Psoas muscle (tissue), 7 donors: ENCODE measurements at regions not wholly inside any gene's neighbourhood (a gene's known extent, or its start where the extent isn't known, plus 50 kb on each side); places are given as distances from the start of the nearest gene placed in this dataset.

ENCODE experiments used
- ATAC-seq, 4 donors: fragments of 200-7000 bp; cut with Tn5 transposase; one replicate each; pipeline ENCODE4 v1.9.1; 2020; ENCODE audit warnings: moderate library complexity in 3 of 4, mild to moderate bottlenecking in 2 of 4
- DNase-seq, 2 donors: peaks; one replicate each; pipeline ENCODE4 v3.0.0-alpha.2; 2020
- H3K27ac ChIP-seq: fragments of 200-600 bp; one replicate; pipeline ENCODE4 v1.8.0; 2022
- H3K27me3 ChIP-seq, 3 donors: fragments of 200-600 bp in 1 of 3; one replicate each; pipeline versions ENCODE4 v1.6.1 to v1.8.0; 2013 to 2022; ENCODE audit warnings: low read length in 2 of 3, mild to moderate bottlenecking in 2 of 3, moderate library complexity in 1 of 3; ENCODE audit not compliant: insufficient read depth in 3 of 3
- H3K36me3 ChIP-seq, 2 donors: fragments of 200-600 bp in 1 of 2; one replicate each; pipeline versions ENCODE4 v1.6.1 to v1.8.0; 2013 to 2022; ENCODE audit warnings: low read depth in 1 of 2, mild to moderate bottlenecking in 1 of 2, moderate library complexity in 1 of 2; ENCODE audit not compliant: insufficient read depth in 1 of 2
- H3K4me1 ChIP-seq: fragments of 200-600 bp; one replicate; pipeline ENCODE4 v1.8.0; 2022
- H3K4me3 ChIP-seq: fragments of 200-600 bp; one replicate; pipeline ENCODE4 v1.8.0; 2022; ENCODE audit warnings: mild to moderate bottlenecking
- H3K9me3 ChIP-seq: fragments of 200-600 bp; one replicate; pipeline ENCODE4 v1.8.0; 2022
- WGBS, 3 donors: extraction: QIAGEN DNeasy Blood & Tissue Kit; methylation state at CpG; one replicate each; pipeline versions ENCODE4 v1.1.6 to v1.1.7; 2013; 5-methylcytosine and 5-hydroxymethylcytosine counted together
- intact Hi-C, 2 donors: fragments of 100-400 bp; cut with DNase I; formaldehyde crosslinking; loops; one replicate each; pipeline versions ENCODE4 v1.11.0 to v1.14.2; 2022
- TF ChIP-seq, protein P1 (sequence below): fragments of 200-600 bp; IDR thresholded peaks from one replicate; pipeline ENCODE4 v1.8.0; 2022; ENCODE audit warnings: antibody characterized with exemption
- donor health status: healthy with polysubstance abuse.
- donor health status: DM: no; HTN: no; CAD: no; lungs with moderate emphysema.
- donor health status: Bipolar disorder and iron deficiency.
- donor health status: healthy.
- donor health status: DM: yes; HTN: yes; CAD: no.
- donor health status: DM: no; HTN: no; CAD: no.
- donor health status: DM: yes; HTN: yes; CAD: no.

DNA sequence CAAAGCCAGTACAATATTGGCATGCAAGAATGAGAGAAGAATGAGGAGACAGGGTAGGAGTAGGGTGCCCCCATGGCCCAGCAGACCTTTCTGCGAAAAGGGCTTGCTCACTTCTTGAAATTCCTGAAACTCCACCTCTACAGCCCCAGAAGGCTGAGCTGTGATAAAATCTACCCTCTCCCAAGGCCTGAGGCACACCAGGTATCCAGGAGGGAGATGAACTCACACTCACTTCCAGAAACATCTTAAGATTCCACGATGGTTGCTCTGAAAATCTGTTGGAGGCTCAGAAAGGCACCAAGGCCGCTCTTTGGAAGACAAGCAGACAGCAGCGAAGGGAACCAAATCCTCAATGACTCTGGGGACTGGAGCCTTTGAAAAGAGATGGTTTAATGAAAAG lies 297.5 kb downstream of the UACA start:
- H3K27ac ChIP-seq: no peak overlapping the region
- WGBS, 3 donors: 96 to 100% (median 99%) methylated on average over 4 of the region's 4 CpGs
- H3K27me3 ChIP-seq: no peaks in the 10 kb centered on the region

DNA sequence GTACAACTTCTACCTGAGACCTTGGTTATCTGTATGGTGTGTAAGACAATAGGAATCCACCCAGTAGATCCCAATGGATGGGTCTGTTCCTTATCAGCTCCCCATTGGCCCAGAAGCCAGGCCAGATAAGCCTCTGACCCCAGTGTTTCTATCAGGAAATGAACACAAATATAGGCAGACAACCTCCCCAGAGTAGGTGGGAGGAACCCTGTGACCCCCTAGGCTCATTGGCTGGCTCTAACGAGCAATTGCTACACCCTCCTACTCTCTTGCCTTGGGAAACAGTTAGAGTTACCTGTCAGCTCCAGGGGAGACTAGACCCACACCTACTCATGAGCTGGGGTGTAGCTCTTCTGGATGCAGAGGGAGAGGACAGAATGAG lies 299.9 kb downstream of the UACA start:
- Histone ChIP-seq H3K4me3 (no peak overlapping the region), H3K27me3 (no peaks in the 10 kb centered on the region), H3K9me3 (no peaks in the 10 kb centered on the region), H3K4me1 (peaks cover 3% of the 10 kb centered on the region), H3K27ac (no peak overlapping the region), H3K36me3 (no peaks in the 10 kb centered on the region)
- intact Hi-C loops: no loop called here
- ATAC-seq (no peak), DNase-seq (no peak)
- TF ChIP-seq, protein P1, sequence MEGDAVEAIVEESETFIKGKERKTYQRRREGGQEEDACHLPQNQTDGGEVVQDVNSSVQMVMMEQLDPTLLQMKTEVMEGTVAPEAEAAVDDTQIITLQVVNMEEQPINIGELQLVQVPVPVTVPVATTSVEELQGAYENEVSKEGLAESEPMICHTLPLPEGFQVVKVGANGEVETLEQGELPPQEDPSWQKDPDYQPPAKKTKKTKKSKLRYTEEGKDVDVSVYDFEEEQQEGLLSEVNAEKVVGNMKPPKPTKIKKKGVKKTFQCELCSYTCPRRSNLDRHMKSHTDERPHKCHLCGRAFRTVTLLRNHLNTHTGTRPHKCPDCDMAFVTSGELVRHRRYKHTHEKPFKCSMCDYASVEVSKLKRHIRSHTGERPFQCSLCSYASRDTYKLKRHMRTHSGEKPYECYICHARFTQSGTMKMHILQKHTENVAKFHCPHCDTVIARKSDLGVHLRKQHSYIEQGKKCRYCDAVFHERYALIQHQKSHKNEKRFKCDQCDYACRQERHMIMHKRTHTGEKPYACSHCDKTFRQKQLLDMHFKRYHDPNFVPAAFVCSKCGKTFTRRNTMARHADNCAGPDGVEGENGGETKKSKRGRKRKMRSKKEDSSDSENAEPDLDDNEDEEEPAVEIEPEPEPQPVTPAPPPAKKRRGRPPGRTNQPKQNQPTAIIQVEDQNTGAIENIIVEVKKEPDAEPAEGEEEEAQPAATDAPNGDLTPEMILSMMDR: no peak
- 2 to 58% (median 36%) methylated on average over 1 of the region's 1 CpG for WGBS, 3 donors

More for the DNA sequence above, 297.5 kb downstream of the UACA start:
- intact Hi-C loops: no loop called here
- Histone ChIP-seq H3K4me3 (no peak overlapping the region), H3K4me1 (no peaks in the 10 kb centered on the region), H3K36me3 (no peaks in the 10 kb centered on the region), H3K9me3 (no peaks in the 10 kb centered on the region)
- TF ChIP-seq, protein P1: no peak
- no peak for ATAC-seq
- no peak for DNase-seq

DNA sequence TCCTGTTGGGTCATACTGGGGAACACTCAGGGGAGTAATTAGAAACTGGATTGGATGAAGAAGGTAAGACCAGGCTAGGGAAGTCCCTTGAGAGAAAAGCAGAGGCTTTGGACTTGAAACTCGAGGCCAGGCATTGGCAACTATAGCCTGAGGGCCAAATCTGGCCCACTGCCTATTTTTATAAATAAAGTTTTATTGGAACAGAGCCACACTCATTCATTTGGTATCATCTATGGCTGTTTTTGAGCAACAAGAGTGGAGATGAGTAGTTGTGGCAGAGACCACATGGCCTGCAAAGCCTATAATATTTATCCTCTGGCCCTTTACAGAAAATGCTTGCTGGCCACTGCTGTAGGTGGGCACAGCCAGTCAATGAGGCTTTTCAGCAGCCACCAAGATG lies 301.4 kb downstream of the UACA start:
- WGBS, 3 donors: 71 to 78% (median 78%) methylated on average over 1 of the region's 1 CpG
- intact Hi-C loops: no loop called here
- H3K4me1 ChIP-seq: peaks cover 3% of the 10 kb centered on the region
- H3K27ac ChIP-seq: no peak overlapping the region
- no peak overlapping the region for H3K4me3 ChIP-seq
- H3K36me3 ChIP-seq: no peaks in the 10 kb centered on the region
- TF ChIP-seq, protein P1: no peak
- no peaks in the 10 kb centered on the region for H3K9me3 ChIP-seq
- H3K27me3 ChIP-seq: no peaks in the 10 kb centered on the region
- DNase-seq: no peak
- ATAC-seq: no peak

DNA sequence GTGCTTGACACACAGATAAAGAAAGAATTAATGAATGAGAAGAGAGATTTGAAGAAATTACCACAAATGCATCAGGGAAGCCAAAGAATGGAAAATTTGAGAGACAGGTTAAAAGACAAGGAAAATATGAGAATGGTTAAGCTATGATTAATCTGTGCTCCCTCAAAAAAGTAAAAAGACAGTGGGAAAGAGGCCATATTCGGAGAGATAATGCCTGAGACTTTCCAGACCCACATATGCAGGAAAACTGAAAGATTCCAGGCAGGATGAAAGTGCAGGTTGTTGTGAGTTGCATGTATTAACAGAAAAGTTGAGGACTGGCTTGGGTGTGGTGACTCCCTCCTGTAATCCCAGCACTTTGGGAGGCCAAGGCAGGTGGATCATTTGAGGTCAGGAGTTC lies 302.3 kb downstream of the UACA start:
- Histone ChIP-seq H3K27ac (no peak overlapping the region), H3K4me3 (no peak overlapping the region), H3K27me3 (no peaks in the 10 kb centered on the region), H3K9me3 (no peaks in the 10 kb centered on the region), H3K4me1 (peaks cover 3% of the 10 kb centered on the region), H3K36me3 (no peaks in the 10 kb centered on the region)
- TF ChIP-seq, protein P1: no peak
- WGBS, 3 donors: 71 to 79% (median 75%) methylated on average over 1 of the region's 1 CpG
- no peak for ATAC-seq
- DNase-seq: no peak
- intact Hi-C loops: no loop called here

DNA sequence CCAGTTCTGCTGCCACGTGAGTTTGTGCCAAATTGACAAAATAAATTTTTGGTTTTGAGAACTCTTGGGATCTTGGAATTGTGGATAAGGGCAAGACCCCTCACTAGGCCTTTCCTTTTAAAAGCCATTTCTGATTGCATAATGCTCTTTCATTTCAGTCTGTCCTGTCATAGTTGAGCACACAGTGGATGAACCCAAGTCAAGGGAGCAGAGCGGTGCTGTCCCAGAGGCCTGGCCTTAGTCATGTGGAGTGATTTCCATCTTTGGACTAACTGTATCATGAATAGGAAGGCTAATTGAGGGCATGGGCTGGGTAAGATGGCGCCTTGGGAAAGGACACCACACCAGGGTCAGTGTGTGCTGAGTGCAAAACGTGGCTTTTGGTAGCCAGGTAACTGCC lies 304.0 kb downstream of the UACA start:
- peak in 2 of 4 donors; percentile 22 to 24 for ATAC-seq
- Histone ChIP-seq H3K27me3 (no peaks in the 10 kb centered on the region), H3K9me3 (no peaks in the 10 kb centered on the region), H3K27ac (no peak overlapping the region), H3K4me3 (no peak overlapping the region), H3K36me3 (no peaks in the 10 kb centered on the region), H3K4me1 (peaks cover 3% of the 10 kb centered on the region)
- no peak for DNase-seq
- 92 to 98% (median 96%) methylated on average over 4 of the region's 4 CpGs for WGBS, 3 donors
- TF ChIP-seq, protein P1: no peak
- intact Hi-C loops: no loop called here
